Muscle of arm (tissue), 1 donor: ENCODE measurements at regions not wholly inside any gene's neighbourhood (a gene's known extent, or its start where the extent isn't known, plus 50 kb on each side); places are given as distances from the start of the nearest gene placed in this dataset.
A peak's percentile ranks its signal among the peaks of the same experiment; 100 is the strongest.

Experiments used
- DNase-seq: peaks from one replicate; pipeline ENCODE4 v3.0.0-alpha.2; 2013

DNA sequence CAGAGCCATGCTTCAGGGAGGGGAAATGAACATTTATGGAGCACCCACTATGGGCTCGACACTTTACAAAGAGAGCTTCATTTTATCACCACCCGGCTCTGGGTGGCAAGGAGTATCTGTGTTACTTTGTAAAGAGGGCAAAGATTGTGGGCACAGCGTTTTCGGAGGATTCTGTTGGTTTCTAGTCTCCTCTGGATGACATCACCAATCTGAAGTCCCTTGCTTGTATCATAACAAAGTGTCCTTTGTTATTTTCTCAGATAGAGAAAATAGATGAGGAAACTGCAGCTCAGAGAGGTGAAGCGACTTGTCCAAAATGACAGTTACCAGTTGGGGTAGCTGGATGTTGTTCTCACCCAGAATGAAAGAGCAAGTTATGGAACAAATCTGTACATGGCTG lies 162.8 kb downstream of the GLI2 start:
- DNase-seq: no peak

DNA sequence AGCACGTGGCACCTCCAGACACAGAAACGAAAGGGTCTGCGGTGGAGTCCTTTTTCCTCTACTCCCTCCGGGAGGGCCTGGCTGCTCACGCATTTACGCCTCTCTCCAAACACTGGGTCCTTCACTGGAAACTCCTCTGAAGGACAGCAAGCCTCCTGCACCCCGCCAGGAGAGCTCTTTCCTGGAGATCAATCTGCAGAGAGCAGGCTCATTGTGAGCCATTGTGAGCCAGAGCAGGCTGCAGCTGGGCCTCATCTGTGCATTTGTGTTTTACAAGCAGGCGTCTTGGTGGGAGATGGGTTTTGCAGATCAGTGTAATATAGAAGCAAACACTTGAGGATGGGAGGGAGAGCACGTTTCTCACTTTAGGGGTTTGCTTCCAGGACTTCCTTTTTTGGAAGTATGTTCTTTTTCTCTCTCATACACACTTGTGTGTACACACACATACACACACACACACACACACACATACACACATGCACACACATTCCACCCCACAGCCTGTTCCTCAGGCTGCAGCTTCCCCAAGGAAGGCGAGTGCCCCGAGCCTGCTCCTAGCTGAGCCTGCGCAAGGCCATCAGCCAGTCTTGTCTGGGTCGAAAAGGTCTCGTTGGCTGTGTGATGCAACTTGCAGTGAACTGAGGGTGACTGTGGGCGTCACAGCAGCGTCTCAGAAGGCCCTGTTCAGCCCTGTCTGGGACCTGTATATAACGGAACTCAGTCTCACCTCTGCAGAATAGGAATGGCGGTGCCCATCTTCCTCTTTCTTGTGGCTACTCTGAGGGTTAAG lies 163.5 kb downstream of the GLI2 start:
- peak; percentile 69 for DNase-seq

DNA sequence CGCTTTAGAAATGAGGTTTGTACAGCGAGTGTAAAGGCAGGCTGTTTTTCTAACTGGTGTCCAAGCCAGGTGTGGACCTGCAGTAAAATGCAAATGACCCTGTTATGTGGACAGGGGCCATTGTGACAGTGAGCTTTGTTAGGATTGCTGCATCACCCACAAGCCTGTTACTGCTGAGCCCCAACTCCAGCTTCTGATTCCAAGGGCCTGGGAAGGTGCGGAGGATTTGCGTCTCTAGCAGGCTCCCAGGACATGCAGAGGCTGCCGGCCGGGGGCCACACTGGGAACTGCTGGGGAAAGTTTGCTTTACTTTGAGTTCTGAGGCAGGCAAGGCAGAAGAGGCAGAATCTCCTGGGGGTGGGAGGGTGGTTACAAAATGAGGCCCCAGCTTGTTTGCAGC lies 164.1 kb downstream of the GLI2 start:
- DNase-seq: no peak

DNA sequence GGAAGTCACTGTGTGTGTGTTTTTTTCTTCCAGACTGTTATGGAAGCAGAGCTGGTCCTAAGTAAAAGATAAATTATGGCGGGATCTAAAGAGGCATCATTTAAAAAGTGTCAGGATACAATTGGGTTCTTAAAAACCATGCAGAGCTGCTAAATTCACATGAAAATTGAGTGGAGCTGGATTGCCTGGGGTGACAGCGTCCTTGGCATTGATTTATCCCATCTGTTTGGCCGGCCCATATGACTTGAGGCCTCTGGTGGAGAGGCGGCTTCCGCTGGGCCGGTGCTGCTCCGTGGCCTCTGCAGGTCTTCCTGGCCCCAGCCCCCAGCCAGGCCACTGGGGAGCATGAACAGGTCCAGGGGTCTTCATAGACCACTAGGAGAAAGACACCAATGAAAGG lies 165.5 kb downstream of the GLI2 start:
- no peak for DNase-seq

DNA sequence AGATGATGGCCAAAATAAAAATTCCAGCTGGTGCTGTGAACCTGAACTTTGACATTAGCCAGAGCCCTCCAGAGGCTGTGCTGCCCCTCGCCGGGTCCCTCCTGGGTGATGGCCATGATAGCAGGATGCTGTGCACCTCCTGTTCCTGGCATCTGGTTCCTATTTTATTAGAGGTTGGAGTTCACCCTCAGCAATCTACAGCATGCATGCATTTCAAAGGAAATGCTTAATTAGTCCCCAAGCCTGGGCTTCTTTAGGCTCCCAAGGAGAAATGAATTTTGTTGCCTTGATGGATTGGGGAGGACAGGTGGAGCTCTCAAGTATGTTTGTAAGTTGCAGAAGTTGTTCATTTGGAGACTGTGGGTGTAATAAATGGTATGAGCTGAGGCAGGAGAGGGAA lies 166.9 kb downstream of the GLI2 start:
- no peak for DNase-seq

DNA sequence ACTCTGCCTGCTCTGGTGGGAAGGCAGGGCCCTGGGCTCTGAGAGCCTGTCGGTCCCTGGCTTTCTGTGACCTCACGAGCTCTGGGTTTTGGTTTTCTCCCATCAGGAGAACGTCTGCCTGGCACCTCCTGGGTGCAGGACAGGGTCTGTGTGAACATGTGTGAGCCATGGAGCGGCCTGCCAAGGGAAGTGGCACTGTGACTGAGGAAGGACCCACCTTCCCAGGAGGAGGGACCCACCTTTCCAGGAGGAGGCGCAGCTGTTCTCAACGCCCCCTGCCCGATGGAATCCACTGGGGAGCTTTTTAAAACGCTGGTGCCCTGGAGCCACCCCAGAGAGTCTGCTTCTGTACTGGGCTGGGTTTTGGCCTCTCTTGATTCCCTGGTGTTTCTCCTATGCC lies 168.7 kb downstream of the GLI2 start:
- no peak for DNase-seq

DNA sequence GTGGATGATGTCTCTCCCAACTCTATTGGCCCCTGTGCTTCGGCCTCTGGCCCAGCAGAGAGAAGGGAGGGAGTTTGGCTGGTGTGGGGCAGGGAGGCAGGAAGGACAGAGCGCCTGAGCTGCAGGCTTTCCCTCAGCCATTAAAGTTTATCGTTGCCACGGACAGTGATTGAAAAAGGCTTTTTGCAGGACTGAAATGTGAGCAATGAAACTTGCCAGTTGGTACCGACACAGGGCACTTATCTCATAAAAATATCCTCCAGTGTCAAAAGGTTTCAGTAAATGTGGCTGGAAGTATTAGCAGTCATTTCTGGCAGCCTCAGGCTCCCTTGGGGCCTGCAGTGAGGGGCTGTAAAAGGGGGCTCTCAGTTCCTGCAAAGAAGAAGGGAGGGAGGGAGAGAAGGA lies 169.2 kb downstream of the GLI2 start:
- DNase-seq: peak; percentile 70

DNA sequence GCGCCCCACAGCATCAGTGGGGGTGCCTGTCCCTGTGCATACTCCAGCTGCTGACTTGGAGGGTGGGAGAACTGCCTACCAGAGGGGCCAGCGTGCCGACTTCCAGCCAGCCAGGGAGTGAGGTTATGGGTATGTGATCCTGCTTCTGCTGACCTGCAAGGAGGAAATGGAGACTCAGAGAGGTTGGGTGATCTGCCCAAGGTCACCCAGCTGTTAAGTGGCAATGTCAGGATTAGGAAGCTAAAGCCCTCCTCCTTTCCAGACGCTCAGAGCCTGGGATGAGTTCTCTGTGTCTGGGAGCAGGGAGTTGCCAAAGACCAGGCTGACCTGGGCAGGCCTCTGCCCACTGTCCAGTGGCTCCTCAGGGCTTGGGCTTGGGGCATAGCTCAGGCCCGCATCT lies 169.6 kb downstream of the GLI2 start:
- DNase-seq: no peak

DNA sequence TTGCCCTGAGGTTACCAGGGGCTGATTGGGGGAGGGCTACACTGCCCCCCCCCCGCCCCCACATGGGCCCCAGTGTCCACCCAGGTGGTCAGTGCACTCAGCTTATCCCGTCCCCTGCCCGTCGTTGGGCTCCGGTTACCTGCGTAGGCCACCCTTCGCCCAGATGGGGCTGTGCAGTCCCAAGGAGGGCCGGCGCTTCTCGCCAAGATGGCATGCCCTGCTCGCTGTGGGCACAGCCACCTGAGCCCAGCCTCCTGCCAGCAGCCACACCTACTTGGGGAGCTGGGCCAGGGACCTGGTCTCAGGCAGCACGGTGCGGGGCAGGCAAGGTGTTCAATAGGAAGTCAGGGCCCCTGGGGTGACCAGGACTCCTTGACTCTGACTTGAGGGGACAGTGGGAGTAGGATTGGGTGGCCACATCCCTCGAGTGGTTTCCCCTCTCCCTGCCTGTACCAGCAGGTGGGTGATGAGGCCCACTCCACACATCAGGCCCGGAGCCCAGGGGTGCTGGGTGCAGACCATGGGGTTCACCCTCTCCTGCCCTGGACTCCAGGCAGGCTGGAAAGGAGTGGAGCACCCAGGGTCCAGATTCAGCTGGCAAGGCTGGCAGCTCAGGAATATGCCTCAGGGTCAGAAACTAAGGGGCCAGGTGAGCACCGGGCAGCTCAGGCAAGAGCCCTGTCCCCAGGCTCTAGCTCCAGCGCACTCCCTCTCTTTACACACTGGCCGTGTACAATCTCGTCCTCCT lies 170.3 kb downstream of the GLI2 start:
- no peak for DNase-seq

DNA sequence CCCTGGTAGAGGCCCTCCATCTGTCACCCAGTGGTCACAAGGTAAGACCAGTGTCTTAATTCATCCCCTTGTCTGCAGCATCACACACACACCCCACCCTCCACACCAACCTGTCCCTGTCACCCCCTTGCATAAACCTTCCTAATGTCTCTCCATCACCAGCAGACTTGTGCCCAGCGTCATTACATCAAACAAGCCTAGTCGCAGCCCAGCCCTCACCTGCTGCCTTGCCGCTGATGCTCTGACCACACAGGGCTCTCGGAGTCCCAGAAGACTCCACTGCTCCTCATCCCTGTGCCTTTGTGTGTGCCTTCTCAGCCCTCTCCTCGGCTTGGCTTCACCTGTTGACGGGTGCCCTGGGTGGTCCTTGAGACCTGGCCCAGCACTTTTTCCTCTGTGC lies 171.2 kb downstream of the GLI2 start:
- no peak for DNase-seq

DNA sequence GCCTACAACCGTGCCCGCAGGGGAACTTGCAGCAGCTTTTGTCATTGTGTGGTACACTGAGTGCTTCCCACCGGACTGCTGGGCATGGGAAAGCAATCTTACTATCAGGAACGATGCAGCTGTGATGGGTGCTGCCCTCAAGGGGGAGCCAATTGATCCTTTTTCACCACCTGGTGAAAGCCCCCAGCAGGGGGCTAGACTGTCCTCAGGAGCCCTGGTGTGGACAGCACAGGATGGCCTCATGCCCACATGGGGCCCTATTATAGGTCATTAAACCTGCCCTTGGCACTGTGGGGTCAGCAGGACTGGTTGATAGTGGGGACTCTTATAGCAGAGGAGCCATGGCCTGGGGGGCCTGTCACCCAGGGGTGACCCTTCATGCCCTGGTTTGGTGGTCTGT lies 172.2 kb downstream of the GLI2 start:
- DNase-seq: no peak

DNA sequence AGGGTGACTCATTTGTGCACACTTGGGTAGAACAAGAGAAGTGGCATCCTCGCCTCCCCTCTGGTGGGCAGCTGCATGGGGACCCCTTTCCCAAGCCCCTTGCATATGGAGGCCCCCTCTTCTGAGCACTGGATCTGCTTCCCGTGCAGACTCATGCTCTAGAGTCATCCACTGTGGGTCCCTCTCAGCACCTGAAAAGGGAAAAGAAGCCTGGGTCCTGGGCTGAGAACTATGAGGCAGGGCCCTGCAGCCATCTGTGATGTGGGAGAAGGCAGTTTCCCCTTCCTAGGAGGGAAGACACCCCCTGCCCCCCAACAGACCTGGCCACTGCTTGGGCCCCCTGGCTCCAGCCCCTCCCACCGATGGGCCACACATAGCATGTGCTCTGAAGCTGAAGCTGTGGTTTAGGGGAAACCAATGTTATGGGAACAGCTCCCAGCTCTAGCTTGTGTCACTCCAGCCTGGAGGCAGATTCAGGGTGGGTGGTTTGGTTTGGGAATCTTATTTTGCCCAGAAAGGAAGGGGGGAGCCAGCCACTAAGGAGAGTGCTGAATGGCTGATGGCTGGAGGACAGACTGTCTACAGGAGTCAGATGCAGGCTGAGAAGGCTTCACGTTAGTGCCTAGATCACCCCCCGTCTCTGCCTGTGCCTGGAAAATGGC lies 172.8 kb downstream of the GLI2 start:
- DNase-seq: no peak

DNA sequence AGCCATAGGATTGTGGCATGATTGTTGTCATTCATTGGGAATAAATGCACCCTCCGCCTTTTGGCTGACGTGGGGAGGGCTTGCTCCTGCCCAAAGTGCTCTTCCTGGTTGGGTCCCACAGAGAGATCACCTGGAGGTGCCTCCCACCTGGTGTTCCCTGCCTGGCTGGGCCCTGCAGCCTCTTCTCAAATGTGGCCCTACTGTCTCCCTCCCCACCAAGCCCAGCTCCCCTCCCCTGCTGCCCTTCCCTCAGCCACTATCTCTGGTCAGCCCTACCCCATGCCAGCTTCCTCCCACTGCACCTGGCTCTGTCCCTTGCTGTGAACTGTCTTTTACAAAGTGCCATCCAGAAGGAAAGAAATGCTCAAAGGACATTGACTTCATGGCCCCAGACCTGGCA lies 173.4 kb downstream of the GLI2 start:
- DNase-seq: no peak

DNA sequence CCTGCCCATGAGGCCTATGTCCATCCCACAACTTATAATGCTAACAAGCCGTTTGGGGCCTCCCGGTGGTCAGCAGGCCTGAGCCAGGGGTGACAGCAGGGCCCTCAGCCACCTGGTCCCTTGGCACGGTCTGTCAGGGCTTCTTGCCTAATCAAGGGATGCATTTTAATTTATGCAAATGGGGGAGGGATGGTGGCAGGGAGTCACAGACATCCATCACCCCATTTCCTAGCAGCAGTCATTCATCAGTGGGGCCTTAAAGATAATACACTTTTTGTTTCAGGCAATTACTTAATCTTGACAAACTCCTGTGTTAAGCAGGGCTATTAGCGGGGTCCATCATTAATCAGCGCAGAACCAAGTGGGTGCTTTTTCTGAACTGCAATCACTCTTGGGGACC lies 174.5 kb downstream of the GLI2 start:
- no peak for DNase-seq

DNA sequence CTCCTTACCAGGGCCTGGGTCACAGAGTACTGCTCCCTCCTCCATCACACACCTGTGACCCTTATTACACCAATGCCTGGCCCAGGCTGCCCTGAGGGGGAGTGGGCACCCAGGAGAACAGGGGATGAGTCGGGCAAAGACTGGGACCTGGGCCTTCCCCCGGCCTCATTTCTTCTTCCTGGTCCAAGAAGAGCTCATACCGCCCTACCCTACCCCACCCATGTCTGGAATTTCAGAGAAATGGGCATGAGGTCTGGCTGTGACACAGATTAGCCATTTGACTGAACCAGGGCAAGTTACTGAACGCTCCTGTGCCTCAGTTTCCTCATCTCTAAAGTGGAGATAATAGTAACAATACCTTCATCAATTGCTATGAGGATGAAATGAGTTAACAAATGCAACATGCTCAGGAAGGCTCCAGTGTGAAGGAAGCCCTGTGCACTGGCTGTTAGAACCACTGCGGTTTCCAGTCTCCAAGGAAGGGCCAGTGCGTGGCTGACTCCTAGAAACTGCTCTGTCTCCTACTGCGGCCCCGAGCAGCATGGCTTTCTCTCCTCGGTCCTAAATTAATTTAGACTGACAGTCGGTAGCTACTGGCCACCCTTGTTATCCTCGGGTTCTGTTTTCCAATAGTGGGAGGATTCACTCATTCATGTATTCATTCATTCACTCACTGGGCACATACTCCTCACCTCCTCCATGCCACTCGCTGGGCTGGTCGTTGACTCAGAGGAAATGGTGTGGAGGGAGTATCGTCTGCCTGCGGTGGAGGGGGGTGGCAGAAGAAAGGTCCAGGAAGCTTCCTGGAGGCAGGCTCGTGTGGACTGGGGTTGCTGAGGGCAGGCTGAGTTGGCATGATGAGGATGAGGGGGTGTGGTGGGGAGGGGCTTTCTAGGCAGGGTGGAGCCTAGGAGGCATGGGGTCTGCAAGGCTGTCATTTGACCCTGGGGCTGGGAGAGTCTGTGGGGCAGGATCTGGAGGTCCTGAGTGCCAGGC lies 175.6 kb downstream of the GLI2 start:
- DNase-seq: no peak

DNA sequence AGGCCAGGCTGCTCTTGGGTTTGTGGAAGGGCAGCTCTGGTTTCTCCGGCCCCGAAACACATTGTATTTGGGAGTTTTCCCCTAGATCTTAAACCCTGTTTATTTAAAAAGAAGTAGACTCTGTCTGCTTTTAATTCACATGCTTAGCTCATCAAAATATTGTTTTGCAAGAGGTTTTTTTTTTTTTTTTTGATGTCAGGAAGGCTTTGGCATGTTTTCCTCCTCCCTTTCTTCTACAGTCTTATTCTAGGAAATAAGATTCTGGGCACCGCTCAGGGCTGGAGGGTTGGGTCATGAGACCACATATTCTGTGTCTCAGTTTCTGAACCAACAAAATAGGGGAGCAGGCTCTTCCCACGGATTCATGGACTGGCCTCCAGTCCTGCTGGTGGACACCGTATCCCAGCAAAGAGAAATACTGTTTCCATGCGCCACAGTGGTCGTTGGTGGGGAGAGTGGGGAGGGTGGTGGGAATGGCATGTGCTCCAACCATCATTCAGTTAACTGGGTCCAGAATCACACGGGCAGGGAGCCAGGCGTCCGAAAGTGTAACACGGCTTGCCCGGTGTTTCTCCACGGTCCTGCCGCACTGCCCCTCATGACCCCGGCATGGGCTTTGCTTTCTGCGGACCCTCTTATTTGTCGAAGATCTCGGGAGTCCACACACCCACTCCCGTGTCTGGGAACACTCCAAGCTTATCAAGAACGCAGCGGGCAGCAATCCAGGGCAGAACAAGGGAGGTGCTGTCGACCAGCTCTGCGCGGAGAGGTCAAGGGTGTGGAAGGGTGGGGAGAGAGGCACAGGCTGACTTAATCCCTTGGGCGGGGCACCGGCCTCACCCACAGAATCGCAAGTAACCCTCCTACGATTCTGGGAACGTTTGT lies 176.7 kb downstream of the GLI2 start:
- DNase-seq: no peak

DNA sequence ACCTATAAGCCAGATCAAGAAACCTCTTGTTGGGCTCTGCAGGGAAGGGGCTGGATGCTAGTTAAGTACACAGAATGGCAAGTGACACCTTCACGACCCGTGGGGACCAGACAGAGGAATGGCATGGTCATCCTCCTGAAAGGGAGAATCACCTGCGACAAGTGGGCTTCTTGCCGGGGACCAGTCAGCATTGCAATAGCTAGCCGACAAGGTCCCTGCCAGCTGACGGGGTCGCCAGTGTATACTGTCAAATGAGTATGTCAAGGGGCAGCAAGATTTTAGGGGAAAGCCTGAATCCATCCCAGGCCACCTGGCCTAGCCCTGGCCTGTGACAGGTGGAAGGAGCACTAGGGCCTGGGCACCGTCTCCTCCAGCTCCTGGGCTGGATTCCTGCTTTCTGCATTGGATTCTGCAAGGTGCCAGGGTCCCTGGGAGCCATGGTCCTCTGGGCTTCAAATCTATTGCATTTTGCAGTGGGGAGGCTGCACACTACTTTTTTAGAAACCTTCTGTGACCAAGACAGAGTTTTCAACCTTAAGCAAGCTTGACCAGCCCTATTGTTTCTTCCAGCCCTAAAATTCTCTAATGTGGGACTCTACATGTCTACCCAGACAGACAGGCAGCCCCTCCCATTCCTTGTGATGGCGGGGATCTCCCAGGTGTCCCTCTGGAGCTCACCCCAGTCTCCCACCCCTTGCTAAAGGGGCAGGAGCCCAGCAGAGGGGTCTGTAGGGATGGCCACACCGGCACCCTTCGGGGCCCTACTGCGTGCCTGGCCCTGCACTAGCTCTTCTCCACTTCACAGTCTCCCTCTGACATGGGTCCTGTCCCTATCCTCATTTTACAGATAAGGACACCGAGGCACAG lies 178.5 kb downstream of the GLI2 start:
- DNase-seq: no peak

DNA sequence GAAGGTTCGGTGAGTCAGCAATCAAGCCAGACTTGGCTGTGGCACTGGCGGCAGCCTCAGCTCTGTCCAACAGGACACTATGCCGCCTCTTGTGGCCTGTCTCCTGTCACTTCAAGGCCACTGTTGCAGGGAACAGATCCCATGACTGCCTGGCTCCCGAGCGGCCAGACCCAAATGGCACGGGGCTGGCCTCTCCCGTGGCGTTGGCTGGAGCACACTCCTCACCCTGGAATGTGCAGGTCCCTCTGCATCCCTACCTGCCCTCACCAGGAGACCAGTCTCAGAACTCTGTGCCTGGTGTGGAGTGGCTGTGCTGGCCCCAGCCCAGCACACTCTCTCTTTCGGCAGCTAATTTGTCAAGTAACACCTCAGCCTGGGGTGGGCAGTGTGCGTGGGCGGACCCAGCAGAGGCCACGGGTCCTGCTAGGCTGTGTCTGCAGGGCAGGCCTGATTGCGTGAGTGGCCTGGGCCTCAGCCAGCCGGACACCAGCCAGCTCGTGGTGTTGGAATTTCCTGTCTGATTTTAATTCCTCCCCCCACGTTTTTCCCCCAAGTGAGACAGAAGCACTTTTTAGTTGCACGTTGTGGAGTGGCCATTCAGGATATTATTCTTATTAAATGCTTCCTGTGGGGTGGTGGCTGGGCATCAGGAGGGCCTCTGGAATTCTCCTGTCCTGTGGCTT lies 179.3 kb downstream of the GLI2 start:
- DNase-seq: no peak

DNA sequence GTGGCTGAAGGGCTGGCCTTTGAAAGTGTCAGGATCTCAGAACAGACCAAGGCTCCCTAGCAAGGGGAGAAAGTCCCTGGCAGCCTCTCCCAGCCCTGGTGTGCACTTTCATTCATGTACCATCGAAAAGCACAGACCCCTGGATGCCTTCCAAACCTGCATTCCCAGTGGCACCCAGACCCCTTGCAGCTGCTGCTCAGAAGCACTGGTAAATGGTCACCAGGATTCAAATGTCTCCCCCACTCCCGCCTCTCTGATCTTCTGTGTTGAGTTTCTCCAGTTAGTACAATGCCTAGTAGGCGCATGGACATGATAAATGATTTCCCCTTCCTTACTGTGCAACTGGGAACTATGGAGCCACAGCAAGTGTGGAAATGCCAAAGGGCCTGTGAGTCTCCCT lies 180.0 kb downstream of the GLI2 start:
- no peak for DNase-seq
